ENCODE measurements at regions not wholly inside any gene's neighbourhood (a gene's known extent, or its start where the extent isn't known, plus 50 kb on each side); places are given as distances from the start of the nearest gene placed in this dataset.

- Histone ChIP-seq H3K9me3 (ENCODE audit: insufficient read depth, low read length) (no peaks in the 10 kb centered on the region), H3K79me2 (ENCODE audit: insufficient read depth, low read length) (no peaks in the 10 kb centered on the region), H3K27me3 (ENCODE audit: low read length) (no peaks in the 10 kb centered on the region), H3K4me3 (ENCODE audit: insufficient read depth, low read length, poor library complexity, severe bottlenecking) (no peak overlapping the region), H3K27ac (ENCODE audit: low read depth, low read length) (no peak overlapping the region), H3K36me3 (ENCODE audit: low read length) (no peaks in the 10 kb centered on the region), H3K9me2 (replicated peaks; ENCODE audit: insufficient read depth, low read length) (no peaks in the 10 kb centered on the region), H2AFZ (ENCODE audit: low read depth, low read length, severe bottlenecking) (no peak overlapping the region), H4K20me1 (ENCODE audit: low read depth, low read length) (no peaks in the 10 kb centered on the region), H3K4me2 (ENCODE audit: low read depth, low read length, poor library complexity, severe bottlenecking) (no peak overlapping the region), H3F3A (ENCODE audit: insufficient read depth) (no peaks in the 10 kb centered on the region), H3K9ac (ENCODE audit: low read length) (no peak overlapping the region)
- TF ChIP-seq, protein P1, sequence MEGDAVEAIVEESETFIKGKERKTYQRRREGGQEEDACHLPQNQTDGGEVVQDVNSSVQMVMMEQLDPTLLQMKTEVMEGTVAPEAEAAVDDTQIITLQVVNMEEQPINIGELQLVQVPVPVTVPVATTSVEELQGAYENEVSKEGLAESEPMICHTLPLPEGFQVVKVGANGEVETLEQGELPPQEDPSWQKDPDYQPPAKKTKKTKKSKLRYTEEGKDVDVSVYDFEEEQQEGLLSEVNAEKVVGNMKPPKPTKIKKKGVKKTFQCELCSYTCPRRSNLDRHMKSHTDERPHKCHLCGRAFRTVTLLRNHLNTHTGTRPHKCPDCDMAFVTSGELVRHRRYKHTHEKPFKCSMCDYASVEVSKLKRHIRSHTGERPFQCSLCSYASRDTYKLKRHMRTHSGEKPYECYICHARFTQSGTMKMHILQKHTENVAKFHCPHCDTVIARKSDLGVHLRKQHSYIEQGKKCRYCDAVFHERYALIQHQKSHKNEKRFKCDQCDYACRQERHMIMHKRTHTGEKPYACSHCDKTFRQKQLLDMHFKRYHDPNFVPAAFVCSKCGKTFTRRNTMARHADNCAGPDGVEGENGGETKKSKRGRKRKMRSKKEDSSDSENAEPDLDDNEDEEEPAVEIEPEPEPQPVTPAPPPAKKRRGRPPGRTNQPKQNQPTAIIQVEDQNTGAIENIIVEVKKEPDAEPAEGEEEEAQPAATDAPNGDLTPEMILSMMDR (IDR thresholded peaks at IDR 0.05; ENCODE audit: insufficient read depth, low read length, poor library complexity, severe bottlenecking): no peak
- no peak for TF ChIP-seq EZH2phosphoT487 (conservative IDR thresholded peaks at IDR 0.05; ENCODE audit: low read length)
Observed at GRCh38 chr10:10293481-10293951, 724.2 kb upstream of the CELF2 start.

GRCh38 chr10:10294184-10294880 lies 723.3 kb upstream of the CELF2 start:
- no peaks in the 10 kb centered on the region for H3K9me2 ChIP-seq (replicated peaks; ENCODE audit: insufficient read depth, low read length)
- H4K20me1 ChIP-seq (ENCODE audit: low read depth, low read length): no peaks in the 10 kb centered on the region
- no peak overlapping the region for H3K4me3 ChIP-seq (ENCODE audit: insufficient read depth, low read length, poor library complexity, severe bottlenecking)
- H3K27me3 ChIP-seq (ENCODE audit: low read length): no peaks in the 10 kb centered on the region
- TF ChIP-seq, protein P1 (IDR thresholded peaks at IDR 0.05; ENCODE audit: insufficient read depth, low read length, poor library complexity, severe bottlenecking): no peak
- no peak for TF ChIP-seq EZH2phosphoT487 (conservative IDR thresholded peaks at IDR 0.05; ENCODE audit: low read length)
- H3K9ac ChIP-seq (ENCODE audit: low read length): no peak overlapping the region
- H3K9me3 ChIP-seq (ENCODE audit: insufficient read depth, low read length): no peaks in the 10 kb centered on the region
- no peak overlapping the region for H2AFZ ChIP-seq (ENCODE audit: low read depth, low read length, severe bottlenecking)
- H3K36me3 ChIP-seq (ENCODE audit: low read length): no peaks in the 10 kb centered on the region
- H3F3A ChIP-seq (ENCODE audit: insufficient read depth): no peaks in the 10 kb centered on the region
- no peak overlapping the region for H3K4me2 ChIP-seq (ENCODE audit: low read depth, low read length, poor library complexity, severe bottlenecking)
- H3K79me2 ChIP-seq (ENCODE audit: insufficient read depth, low read length): no peaks in the 10 kb centered on the region
- H3K27ac ChIP-seq (ENCODE audit: low read depth, low read length): no peak overlapping the region

DNA sequence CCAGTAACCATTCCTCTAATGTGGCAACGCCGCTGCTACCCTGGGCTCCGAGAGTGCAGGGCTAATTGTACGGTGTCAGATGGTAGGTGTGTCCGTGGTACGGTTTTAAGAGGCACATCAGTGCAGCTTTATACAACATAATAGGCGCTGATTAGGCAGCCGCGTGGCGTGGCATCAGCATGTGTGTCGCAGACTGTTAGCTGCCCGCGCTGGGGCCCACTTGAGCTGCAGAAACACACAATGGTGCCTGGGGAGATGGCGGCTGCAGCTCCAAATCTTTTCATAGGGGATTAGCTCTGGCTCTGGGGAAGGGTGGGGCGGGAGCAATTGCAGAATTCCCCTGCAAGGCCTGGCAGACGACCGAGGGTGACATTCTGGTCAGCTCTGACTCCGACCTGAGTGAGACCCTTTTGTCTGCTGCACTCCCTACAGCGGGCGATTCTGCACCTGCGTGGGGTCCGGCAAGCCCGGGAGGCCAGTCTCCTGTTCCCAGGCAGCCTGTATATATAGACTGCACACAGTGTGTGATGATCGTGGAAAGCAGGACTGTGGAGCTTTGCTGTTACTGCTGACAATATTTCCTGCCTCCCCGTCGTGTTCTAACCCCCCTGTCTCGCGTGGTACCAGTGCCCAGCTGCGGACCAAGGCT lies 722.7 kb upstream of the CELF2 start:
- Histone ChIP-seq H3K27me3 (ENCODE audit: low read length) (no peaks in the 10 kb centered on the region), H3K4me3 (ENCODE audit: insufficient read depth, low read length, poor library complexity, severe bottlenecking) (no peak overlapping the region), H4K20me1 (ENCODE audit: low read depth, low read length) (no peaks in the 10 kb centered on the region), H3F3A (ENCODE audit: insufficient read depth) (no peaks in the 10 kb centered on the region), H3K27ac (ENCODE audit: low read depth, low read length) (no peak overlapping the region), H3K79me2 (ENCODE audit: insufficient read depth, low read length) (no peaks in the 10 kb centered on the region), H3K9me3 (ENCODE audit: insufficient read depth, low read length) (no peaks in the 10 kb centered on the region), H3K9ac (ENCODE audit: low read length) (no peak overlapping the region), H3K4me2 (ENCODE audit: low read depth, low read length, poor library complexity, severe bottlenecking) (no peak overlapping the region), H3K36me3 (ENCODE audit: low read length) (no peaks in the 10 kb centered on the region), H3K9me2 (replicated peaks; ENCODE audit: insufficient read depth, low read length) (no peaks in the 10 kb centered on the region), H2AFZ (ENCODE audit: low read depth, low read length, severe bottlenecking) (no peak overlapping the region)
- no peak for TF ChIP-seq EZH2phosphoT487 (conservative IDR thresholded peaks at IDR 0.05; ENCODE audit: low read length)
- TF ChIP-seq, protein P1 (IDR thresholded peaks at IDR 0.05; ENCODE audit: insufficient read depth, low read length, poor library complexity, severe bottlenecking): no peak
